GM18870 (cell line): ENCODE measurements at regions not wholly inside any gene's neighbourhood (a gene's known extent, or its start where the extent isn't known, plus 50 kb on each side); places are given as distances from the start of the nearest gene placed in this dataset.
"Not testable (repeated sequence)": the region's sequence is repeated elsewhere in the genome, so short reads cannot be mapped to it uniquely, and the experiment has no call there.

Experiments
- ATAC-seq: cut with Tn5 transposase; IDR thresholded peaks from one replicate; pipeline ENCODE4 v1.9.1; 2021; ENCODE audit warnings: moderate library complexity; ENCODE audit not compliant: unreplicated experiment

DNA sequence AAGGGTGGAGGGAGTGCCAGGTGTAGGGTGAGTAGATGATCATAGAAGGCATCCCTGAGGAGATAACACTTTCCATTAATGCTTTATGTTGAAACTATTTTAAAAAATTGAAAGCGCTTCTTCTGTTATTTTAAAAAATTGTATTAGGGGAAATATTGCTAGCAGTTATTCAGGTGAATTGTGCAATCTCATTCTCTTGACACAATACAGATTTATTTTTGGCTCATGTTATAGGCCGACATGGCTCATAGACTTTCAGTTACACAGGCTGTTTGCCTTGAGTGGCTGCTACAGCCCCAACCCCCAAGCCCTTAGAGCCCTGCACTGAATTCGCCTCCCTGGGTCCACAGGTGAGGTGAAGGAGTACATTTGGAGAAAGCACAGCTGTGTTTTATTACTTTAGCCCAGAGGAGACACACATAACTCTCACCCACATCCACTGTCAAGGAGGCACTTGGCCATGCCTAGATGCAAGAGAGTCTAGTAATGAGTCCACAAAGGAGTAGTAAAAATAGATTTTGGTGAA, 228.2 kb downstream of the RFPL4B start:
- ATAC-seq, result no peak

- ATAC-seq, result no peak
Observed at GRCh38 chr6:112576423-112576822, 229.3 kb downstream of the RFPL4B start.

GRCh38 chr6:112579601-112580000, 232.5 kb downstream of the RFPL4B start:
- no peak for ATAC-seq

- ATAC-seq, result no peak
Observed at GRCh38 chr6:112581015-112581414, 233.9 kb downstream of the RFPL4B start.

DNA sequence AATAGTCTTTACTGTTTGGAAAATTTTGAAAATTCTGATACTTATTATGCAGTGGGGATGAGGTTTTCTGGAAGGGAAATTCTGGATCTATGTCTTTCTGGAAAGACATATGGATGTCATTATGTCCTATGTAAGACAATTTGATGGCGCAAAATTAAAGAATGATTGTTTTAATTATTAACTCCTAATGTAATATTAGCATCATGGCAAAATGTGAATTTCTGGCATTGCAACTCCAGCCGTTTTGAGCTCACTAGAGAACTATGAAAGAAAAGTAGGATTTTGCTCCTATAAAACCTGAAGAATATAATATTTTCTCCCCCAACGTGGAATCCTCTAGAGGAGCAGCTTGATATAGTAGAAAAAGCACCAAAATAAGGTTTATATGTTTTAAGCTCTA, 243.2 kb downstream of the RFPL4B start:
- ATAC-seq, result no peak

GRCh38 chr6:112591329-112591728, 244.2 kb downstream of the RFPL4B start:
- no peak for ATAC-seq

- no peak for ATAC-seq
Observed at GRCh38 chr6:112592159-112592558, 245.0 kb downstream of the RFPL4B start.

- no peak for ATAC-seq
Observed at GRCh38 chr6:112594886-112595594, 247.9 kb downstream of the RFPL4B start.

DNA sequence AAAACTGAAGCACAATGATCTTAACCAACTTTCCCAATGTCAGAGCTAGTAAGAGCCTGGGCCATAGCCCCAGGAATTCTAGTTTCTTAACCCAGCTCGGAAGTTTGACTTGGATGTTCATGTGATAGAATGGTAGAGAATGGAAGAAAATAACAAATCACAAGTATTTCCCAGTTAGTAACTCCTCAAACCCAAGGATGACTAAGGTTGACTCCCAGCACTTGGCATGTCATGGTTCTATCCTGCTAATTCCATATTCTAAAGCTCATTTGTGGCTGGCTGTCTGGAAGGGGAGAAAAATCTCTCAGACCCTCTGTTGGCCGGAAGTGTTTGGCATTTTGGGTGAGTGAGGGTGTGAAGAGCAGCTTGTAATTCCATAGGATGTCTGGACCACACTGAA, 248.7 kb downstream of the RFPL4B start:
- ATAC-seq, result no peak

DNA sequence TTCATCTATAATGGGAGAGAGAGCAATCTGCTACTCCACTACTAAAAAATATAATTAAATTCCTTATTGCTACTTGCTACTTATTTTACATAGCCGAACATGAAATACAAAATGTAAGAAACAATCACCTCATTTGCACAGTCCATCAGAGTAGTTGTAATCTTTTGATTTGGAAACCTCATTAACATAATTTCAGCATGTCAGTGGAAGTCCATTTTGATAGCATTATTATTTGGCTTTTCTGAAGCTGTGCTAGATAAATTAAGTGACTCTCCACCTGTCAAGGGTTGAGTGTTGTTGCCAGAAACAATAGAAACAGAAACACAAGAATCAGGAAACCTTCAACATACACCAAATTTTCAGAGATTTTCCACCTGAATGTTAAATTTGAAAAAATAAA, 250.0 kb downstream of the RFPL4B start:
- no peak for ATAC-seq

GRCh38 chr6:112600168-112600567, 253.0 kb downstream of the RFPL4B start:
- ATAC-seq, result no peak

GRCh38 chr6:112603726-112604125, 256.6 kb downstream of the RFPL4B start:
- ATAC-seq, result no peak

DNA sequence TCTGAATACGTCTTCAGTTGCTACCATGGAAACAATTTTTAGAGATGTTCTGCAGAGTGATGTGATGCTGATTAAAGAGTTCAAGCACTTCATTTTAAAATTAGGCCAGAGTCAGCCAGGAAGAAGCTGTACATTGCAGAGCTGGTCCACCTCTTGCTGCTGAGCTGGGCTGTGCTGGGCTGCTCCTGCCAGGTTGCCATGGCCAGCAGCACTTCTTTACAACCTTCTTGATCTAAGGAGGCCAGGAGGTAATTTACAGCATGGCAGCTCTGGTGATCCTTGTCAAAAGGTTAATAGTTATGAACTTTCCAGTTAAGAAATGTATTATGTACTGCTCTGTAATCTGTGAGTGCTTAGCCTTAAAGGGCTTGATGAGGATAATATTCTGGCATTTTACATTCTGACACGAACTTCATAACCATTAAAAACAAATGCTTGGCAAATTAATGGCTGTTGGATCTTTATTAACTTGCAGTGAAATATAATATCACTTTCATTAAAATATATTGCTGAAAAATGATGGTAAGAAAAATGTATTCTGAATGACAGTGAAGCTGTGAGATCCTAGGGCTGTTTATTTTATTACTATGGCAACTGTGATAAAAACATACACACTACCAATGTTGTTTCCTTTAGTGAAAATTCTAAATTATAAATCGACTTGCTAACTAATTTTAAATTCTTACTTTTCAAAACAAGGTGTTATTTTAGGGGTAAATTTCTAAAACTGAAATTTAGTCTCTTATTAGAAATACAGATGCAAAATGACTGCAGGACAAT, 259.7 kb downstream of the RFPL4B start:
- ATAC-seq, result no peak

DNA sequence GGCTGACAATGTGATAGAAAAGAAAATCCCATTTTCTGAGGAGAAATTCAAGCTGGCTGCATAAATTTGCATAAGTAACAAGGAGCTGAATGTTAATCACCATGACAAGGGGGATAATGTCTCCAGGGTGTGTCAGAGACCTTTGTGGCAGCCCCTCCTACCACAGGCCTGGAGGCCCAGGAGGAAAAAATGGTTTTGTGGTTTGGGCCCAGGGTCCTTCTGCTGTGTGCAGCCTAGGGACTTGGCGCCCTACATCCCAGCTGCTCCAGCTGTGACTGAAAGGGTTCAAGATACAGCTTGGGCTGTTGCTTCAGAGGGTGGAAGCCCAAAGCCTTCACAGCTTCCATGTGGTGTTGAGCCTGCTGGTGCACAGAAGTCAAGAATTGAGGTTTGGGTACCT, 261.8 kb downstream of the RFPL4B start:
- not testable (repeated sequence) for ATAC-seq

DNA sequence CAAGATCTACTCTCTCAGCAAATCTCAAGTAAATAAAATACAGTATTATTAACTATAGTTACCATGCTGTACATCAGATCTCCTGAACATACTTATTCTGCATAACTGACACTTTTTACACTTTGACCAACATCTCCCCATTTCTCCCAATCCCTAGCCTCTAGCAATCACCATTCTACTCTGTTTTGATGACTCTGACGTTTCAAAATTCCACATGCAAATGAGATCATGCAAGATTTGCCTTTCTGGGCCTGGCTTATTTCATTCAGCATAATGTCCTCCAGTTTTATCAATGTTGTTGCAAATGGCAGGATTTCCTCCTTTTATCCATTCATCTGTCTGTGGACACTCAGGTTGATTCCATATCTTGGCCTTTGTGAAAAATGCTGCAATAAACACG, 266.3 kb downstream of the RFPL4B start:
- ATAC-seq, result no peak

DNA sequence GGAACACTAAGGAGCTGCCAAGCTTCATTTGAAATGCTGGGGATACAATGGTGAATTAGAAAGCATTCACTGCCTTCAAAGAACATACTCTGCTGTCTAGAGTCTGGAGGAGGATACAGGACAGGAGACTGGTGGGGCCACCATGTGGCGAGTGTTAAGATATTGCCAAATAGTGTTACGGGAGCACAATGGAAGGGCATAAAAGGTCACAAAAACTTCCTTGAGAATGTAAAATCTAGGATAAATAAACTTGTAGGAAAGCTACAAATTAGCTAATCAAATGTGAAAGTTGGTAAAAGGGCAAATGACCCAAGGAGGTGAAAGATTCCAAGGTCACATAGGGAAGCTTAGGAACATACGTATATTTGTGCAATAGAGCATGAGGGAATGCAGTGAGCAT, 271.7 kb downstream of the RFPL4B start:
- ATAC-seq, result no peak

DNA sequence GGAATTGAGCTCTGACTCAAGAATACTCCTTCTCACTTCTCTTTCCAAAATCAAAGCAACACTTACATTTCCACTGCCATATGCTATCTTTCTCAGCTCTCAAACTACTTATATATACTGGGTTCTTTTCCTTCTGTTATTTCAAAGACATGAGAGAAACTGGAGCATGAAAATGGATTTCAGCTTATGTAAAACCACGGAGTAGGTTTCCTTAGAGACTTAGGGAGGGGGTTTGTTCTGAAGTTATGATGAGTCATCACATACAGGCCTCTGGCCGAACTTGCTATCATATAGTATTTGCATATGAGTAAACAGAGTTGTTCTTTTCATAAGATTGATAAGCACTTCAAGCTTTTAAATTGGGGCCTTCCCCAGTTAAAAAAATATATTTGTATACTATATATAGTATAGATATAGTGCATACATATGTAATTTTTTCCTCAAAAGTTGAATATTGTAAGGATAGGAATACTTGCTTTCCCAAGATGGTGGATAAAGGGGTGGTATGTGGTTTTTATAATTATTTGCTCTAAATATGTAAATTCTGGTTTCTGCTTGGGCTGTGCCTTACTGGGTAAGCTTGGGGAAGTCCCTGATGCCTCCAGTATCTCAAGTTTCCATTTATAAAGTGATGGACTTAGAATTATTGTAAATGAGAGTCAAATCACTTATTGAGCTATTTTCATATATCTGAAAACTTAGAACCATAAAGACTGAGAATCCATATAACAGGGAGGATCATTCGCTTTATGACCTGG, 273.9 kb downstream of the RFPL4B start:
- peak; percentile 59 for ATAC-seq

GRCh38 chr6:112622036-112622435, 274.9 kb downstream of the RFPL4B start:
- ATAC-seq, result no peak

GRCh38 chr6:112626468-112627082, 279.4 kb downstream of the RFPL4B start:
- peak; percentile 85 for ATAC-seq

DNA sequence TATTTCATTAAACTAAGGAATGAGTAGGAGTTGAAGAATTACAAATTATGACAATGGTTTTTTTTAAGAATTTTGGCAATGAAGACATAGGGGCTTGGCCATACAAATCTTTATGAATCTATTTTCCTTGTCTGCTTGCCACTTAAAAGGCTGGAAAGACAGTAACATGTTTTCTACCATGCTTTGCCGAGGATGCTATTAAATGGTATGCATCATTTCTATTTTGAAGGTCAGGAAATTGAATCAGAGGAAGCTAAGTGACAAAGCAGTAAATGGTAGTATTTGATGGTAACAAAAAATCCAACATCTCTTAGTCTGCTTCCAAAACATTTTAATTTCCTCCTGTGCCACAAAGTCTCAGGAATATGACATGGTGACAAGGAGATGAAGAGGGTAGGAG, 287.2 kb downstream of the RFPL4B start:
- ATAC-seq, result no peak

GRCh38 chr6:112636650-112637262, 289.6 kb downstream of the RFPL4B start:
- no peak for ATAC-seq
